BJ (cell line): ENCODE measurements at regions not wholly inside any gene's neighbourhood (a gene's known extent, or its start where the extent isn't known, plus 50 kb on each side); places are given as distances from the start of the nearest gene placed in this dataset.

Experiments
- CTCF ChIA-PET: fragments of 350-600 bp; formaldehyde crosslinking; extraction: SDS; loops from one replicate; lab custom pipeline; 2021; ENCODE audit warnings: antibody characterized with exemption, inconsistent platforms; lab: Yijun Ruan, JAX
- POLR2A ChIA-PET: fragments of 300-600 bp; sonication (Branson Sonifier 250); formaldehyde crosslinking; extraction: SDS; loops from one replicate; lab custom pipeline; 2021; ENCODE audit warnings: antibody characterized with exemption; lab: Charles Lee
- DNase-seq: peaks from one replicate; pipeline ENCODE4 v3.0.0-alpha.2; 2011; ENCODE audit warnings: low read depth
- H3K27me3 ChIP-seq: 2 replicates; pipeline ENCODE4 v1.6.0; 2011; ENCODE audit warnings: low read length; ENCODE audit not compliant: control insufficient read depth, insufficient read depth
- H3K36me3 ChIP-seq: 2 replicates; pipeline ENCODE4 v1.5.1; 2011; ENCODE audit warnings: low read length; ENCODE audit not compliant: control insufficient read depth, insufficient read depth
- H3K4me3 ChIP-seq: 2 replicates; pipeline ENCODE4 v1.5.1; 2011; ENCODE audit warnings: low read depth, mild to moderate bottlenecking, control low read depth, low read length
- TF ChIP-seq, protein P1 (sequence below): IDR thresholded peaks from 2 replicates; pipeline ENCODE4 v1.5.1; 2011; ENCODE audit warnings: low read depth, mild to moderate bottlenecking, control low read depth, inconsistent platforms, low read length, moderate library complexity; ENCODE audit not compliant: insufficient read depth

DNA sequence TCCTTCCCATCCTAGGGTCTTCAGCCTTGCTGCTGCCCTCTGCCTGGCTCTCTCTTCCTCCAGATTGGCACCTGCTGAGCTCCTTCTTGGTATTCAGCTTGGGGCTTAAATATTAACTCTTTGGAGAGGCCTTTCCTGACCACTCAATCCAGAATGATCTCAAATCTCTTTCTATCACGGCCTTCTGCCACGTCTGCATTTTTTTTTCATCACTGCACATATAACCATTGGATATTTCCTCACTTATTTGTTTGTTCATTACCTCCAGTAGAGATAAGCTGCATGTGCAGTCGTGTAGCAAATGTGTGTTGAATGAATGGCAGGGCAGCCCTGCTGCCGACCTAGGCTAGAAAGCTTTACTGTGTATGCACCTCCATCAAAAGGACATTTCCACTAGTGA is 51.6 kb upstream of the MPP7 start:
- POLR2A ChIA-PET, result no interaction called here

DNA sequence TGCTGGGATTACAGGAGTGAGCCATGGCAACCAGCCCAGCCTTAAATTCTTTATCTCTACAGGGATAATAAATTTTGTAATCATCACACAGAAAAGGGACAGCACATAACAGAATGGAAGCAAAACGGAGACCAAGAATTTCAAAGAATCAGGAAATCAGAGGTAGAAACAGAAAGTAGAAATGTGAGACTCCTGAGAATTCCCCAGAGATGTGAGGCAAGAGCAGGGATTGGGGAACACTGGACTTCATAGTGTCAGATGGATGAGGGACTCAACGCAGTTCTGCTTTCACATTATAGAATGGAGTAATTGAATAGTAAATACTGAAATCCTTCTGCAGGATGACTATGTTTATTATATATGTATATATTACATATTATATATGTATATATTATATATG is 52.5 kb upstream of the MPP7 start:
- H3K36me3 ChIP-seq, result no peaks in the 10 kb centered on the region
- peaks cover 2% of the 10 kb centered on the region; the same call in 1 of the 2 replicates for H3K27me3 ChIP-seq
- ChIA-PET POLR2A (no interaction called here), CTCF (no interaction called here)
- TF ChIP-seq, protein P1, sequence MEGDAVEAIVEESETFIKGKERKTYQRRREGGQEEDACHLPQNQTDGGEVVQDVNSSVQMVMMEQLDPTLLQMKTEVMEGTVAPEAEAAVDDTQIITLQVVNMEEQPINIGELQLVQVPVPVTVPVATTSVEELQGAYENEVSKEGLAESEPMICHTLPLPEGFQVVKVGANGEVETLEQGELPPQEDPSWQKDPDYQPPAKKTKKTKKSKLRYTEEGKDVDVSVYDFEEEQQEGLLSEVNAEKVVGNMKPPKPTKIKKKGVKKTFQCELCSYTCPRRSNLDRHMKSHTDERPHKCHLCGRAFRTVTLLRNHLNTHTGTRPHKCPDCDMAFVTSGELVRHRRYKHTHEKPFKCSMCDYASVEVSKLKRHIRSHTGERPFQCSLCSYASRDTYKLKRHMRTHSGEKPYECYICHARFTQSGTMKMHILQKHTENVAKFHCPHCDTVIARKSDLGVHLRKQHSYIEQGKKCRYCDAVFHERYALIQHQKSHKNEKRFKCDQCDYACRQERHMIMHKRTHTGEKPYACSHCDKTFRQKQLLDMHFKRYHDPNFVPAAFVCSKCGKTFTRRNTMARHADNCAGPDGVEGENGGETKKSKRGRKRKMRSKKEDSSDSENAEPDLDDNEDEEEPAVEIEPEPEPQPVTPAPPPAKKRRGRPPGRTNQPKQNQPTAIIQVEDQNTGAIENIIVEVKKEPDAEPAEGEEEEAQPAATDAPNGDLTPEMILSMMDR, result no peak
- no peak overlapping the region for H3K4me3 ChIP-seq
- no peak for DNase-seq

More for the DNA sequence above, 51.6 kb upstream of the MPP7 start:
- CTCF ChIA-PET, result interaction anchor here (0.6 to 0.7 kb wide), 2 partner anchors 16 to 27 kb away, joined by 3 to 6 read pairs; no protein-coding TSS in a partner anchor
- no peaks in the 10 kb centered on the region for H3K36me3 ChIP-seq
- H3K4me3 ChIP-seq, result no peak overlapping the region
- no peak for DNase-seq
- TF ChIP-seq, protein P1, result no peak
- H3K27me3 ChIP-seq, result peaks cover 2% of the 10 kb centered on the region; the same call in 1 of the 2 replicates

DNA sequence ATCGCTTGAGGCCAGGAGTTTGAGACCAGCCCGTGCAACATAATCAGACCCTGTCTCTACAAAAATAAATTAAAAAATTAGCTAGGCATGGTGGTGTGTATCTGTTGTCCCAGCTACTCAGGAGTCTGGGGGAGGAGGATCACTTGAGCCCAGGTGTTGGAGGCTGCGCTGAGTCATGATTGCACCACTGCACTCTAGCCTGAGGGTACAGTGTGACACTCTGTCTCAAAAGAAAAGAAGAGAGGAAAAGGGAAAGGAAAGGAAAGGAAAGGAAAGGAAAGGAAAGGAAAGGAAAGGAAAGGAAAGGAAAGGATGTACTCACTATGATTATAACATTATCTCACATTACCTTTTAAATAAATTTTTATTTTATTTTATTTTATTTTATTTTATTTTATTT is 56.5 kb upstream of the MPP7 start:
- H3K27me3 ChIP-seq, result peaks cover under 1% of the 10 kb centered on the region; the same call in 1 of the 2 replicates
- ChIA-PET POLR2A (no interaction called here), CTCF (interaction anchor here (1.0 to 2.0 kb wide), 3 partner anchors 13 to 53 kb away, joined by 3 to 5 read pairs (median 4); no protein-coding TSS in a partner anchor)
- no peaks in the 10 kb centered on the region for H3K36me3 ChIP-seq
- H3K4me3 ChIP-seq, result no peak overlapping the region
- TF ChIP-seq, protein P1, result no peak
- no peak for DNase-seq

DNA sequence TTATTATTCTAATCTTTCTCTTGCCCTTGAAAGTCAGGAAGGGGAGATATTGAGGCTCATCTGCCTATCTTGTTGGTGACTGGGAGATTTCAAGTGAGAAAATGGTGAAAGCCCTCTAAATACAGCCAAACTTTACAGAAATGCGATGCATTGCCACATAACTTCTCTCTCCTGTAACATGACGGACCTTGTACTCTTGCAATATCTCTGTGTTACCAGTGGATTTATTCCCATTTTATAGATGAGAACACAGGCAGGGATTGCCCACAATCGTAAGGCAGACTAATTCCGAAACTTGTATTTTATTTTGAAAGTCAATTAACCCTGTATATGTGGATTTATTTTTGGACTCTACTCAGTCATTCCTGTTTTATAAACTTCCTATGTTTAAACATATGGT is 57.3 kb upstream of the MPP7 start:
- TF ChIP-seq, protein P1, result no peak
- POLR2A ChIA-PET, result no interaction called here
- CTCF ChIA-PET, result no interaction called here
- Histone ChIP-seq H3K27me3 (no peaks in the 10 kb centered on the region), H3K4me3 (no peak overlapping the region), H3K36me3 (no peaks in the 10 kb centered on the region)
- no peak for DNase-seq

DNA sequence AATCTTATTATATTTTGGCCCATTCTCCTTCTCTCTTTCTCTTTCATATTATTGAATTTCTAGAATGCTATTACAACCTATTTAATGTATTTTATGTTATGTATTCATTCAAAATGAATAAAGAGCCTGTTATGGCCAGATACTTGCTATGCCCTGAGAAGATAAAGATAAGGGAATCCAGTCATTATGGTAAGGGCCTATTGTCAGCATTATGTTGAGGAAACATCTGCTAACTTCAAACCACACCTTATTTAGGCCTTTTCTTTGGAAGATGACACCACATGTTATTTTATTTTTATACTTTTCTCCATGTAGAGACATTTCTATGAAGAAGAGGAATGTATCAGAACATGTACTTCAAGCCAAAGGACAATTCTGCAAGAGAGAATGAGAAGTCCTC is 60.5 kb upstream of the MPP7 start:
- ChIA-PET CTCF (interaction anchor here (0.8 to 0.9 kb wide), 2 partner anchors 16 to 30 kb away, joined by 3 to 4 read pairs; no protein-coding TSS in a partner anchor), POLR2A (no interaction called here)
- no peak overlapping the region for H3K4me3 ChIP-seq
- no peaks in the 10 kb centered on the region for H3K36me3 ChIP-seq
- H3K27me3 ChIP-seq, result no peaks in the 10 kb centered on the region; the same call in 1 of the 2 replicates
- DNase-seq, result no peak
- TF ChIP-seq, protein P1, result no peak
